ENCODE measurements at regions not wholly inside any gene's neighbourhood (a gene's known extent, or its start where the extent isn't known, plus 50 kb on each side); places are given as distances from the start of the nearest gene placed in this dataset.

GRCh38 chr3:11712646-11713045, 68.9 kb upstream of the VGLL4 start:
- TF ChIP-seq ZNF565 (CRISPR knock-in tag; conservative IDR thresholded peaks at IDR 0.05; ENCODE audit: low read depth), result no peak
- TF ChIP-seq RARB (CRISPR knock-in tag; IDR thresholded peaks at IDR 0.05), result no peak
- TF ChIP-seq TCF4 (CRISPR knock-in tag; IDR thresholded peaks at IDR 0.05; ENCODE audit: borderline replicate concordance), result no peak
- TF ChIP-seq ZC3H10 (CRISPR knock-in tag; IDR thresholded peaks at IDR 0.05), result no peak
- TF ChIP-seq CSDC2 (CRISPR knock-in tag; IDR thresholded peaks at IDR 0.05), result no peak
- TF ChIP-seq BACH2 (CRISPR knock-in tag; IDR thresholded peaks at IDR 0.05; ENCODE audit: borderline replicate concordance), result no peak
- TF ChIP-seq SNAI2 (CRISPR knock-in tag; IDR thresholded peaks at IDR 0.05), result no peak
- TF ChIP-seq ZNF70 (CRISPR knock-in tag; IDR thresholded peaks at IDR 0.05), result no peak
- TF ChIP-seq, protein P1, sequence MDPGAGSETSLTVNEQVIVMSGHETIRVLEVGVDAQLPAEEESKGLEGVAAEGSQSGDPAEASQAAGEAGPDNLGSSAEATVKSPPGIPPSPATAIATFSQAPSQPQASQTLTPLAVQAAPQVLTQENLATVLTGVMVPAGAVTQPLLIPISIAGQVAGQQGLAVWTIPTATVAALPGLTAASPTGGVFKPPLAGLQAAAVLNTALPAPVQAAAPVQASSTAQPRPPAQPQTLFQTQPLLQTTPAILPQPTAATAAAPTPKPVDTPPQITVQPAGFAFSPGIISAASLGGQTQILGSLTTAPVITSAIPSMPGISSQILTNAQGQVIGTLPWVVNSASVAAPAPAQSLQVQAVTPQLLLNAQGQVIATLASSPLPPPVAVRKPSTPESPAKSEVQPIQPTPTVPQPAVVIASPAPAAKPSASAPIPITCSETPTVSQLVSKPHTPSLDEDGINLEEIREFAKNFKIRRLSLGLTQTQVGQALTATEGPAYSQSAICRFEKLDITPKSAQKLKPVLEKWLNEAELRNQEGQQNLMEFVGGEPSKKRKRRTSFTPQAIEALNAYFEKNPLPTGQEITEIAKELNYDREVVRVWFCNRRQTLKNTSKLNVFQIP (CRISPR knock-in tag; IDR thresholded peaks at IDR 0.05; ENCODE audit: borderline replicate concordance, low read depth), result no peak
- TF ChIP-seq ISL1 (CRISPR knock-in tag; IDR thresholded peaks at IDR 0.05), result no peak
- TF ChIP-seq, protein P2, sequence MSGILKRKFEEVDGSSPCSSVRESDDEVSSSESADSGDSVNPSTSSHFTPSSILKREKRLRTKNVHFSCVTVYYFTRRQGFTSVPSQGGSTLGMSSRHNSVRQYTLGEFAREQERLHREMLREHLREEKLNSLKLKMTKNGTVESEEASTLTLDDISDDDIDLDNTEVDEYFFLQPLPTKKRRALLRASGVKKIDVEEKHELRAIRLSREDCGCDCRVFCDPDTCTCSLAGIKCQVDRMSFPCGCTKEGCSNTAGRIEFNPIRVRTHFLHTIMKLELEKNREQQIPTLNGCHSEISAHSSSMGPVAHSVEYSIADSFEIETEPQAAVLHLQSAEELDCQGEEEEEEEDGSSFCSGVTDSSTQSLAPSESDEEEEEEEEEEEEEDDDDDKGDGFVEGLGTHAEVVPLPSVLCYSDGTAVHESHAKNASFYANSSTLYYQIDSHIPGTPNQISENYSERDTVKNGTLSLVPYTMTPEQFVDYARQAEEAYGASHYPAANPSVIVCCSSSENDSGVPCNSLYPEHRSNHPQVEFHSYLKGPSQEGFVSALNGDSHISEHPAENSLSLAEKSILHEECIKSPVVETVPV (CRISPR knock-in tag; IDR thresholded peaks at IDR 0.05), result no peak
- TF ChIP-seq GLIS3 (CRISPR knock-in tag; IDR thresholded peaks at IDR 0.05), result no peak
- TF ChIP-seq ZFP3 (CRISPR knock-in tag; IDR thresholded peaks at IDR 0.05), result no peak
- TF ChIP-seq ZFP30 (CRISPR knock-in tag; IDR thresholded peaks at IDR 0.05), result no peak
- TF ChIP-seq ARNTL (CRISPR knock-in tag; IDR thresholded peaks at IDR 0.05; ENCODE audit: borderline replicate concordance, low read depth), result no peak
- no peak for ATAC-seq

- ATAC-seq, result no peak
- TF ChIP-seq PPARA (CRISPR knock-in tag; IDR thresholded peaks at IDR 0.05; ENCODE audit: borderline replicate concordance), result no peak
- TF ChIP-seq ZNF70 (CRISPR knock-in tag; IDR thresholded peaks at IDR 0.05), result no peak
- TF ChIP-seq TOX (CRISPR knock-in tag; IDR thresholded peaks at IDR 0.05; ENCODE audit: borderline replicate concordance), result no peak
- TF ChIP-seq TCF4 (CRISPR knock-in tag; IDR thresholded peaks at IDR 0.05; ENCODE audit: borderline replicate concordance), result no peak
- no peak for TF ChIP-seq ZNF565 (CRISPR knock-in tag; conservative IDR thresholded peaks at IDR 0.05; ENCODE audit: low read depth)
- no peak for TF ChIP-seq ZNF8 (CRISPR knock-in tag; IDR thresholded peaks at IDR 0.05)
- no peak for TF ChIP-seq CREB5 (CRISPR knock-in tag; IDR thresholded peaks at IDR 0.05; ENCODE audit: low read depth)
- no peak for TF ChIP-seq RARB (CRISPR knock-in tag; IDR thresholded peaks at IDR 0.05)
- TF ChIP-seq ZFP3 (CRISPR knock-in tag; IDR thresholded peaks at IDR 0.05), result no peak
- TF ChIP-seq CSDC2 (CRISPR knock-in tag; IDR thresholded peaks at IDR 0.05), result no peak
- TF ChIP-seq OSR1 (CRISPR knock-in tag; IDR thresholded peaks at IDR 0.05), result no peak
- no peak for TF ChIP-seq ESRRG (CRISPR knock-in tag; IDR thresholded peaks at IDR 0.05)
- no peak for TF ChIP-seq PATZ1 (CRISPR knock-in tag; IDR thresholded peaks at IDR 0.05; ENCODE audit: borderline replicate concordance)
- TF ChIP-seq GLIS3 (CRISPR knock-in tag; IDR thresholded peaks at IDR 0.05), result no peak
- TF ChIP-seq, protein P3, sequence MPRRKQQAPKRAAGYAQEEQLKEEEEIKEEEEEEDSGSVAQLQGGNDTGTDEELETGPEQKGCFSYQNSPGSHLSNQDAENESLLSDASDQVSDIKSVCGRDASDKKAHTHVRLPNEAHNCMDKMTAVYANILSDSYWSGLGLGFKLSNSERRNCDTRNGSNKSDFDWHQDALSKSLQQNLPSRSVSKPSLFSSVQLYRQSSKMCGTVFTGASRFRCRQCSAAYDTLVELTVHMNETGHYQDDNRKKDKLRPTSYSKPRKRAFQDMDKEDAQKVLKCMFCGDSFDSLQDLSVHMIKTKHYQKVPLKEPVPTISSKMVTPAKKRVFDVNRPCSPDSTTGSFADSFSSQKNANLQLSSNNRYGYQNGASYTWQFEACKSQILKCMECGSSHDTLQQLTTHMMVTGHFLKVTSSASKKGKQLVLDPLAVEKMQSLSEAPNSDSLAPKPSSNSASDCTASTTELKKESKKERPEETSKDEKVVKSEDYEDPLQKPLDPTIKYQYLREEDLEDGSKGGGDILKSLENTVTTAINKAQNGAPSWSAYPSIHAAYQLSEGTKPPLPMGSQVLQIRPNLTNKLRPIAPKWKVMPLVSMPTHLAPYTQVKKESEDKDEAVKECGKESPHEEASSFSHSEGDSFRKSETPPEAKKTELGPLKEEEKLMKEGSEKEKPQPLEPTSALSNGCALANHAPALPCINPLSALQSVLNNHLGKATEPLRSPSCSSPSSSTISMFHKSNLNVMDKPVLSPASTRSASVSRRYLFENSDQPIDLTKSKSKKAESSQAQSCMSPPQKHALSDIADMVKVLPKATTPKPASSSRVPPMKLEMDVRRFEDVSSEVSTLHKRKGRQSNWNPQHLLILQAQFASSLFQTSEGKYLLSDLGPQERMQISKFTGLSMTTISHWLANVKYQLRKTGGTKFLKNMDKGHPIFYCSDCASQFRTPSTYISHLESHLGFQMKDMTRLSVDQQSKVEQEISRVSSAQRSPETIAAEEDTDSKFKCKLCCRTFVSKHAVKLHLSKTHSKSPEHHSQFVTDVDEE (CRISPR knock-in tag; IDR thresholded peaks at IDR 0.05), result no peak
- TF ChIP-seq ZC3H10 (CRISPR knock-in tag; IDR thresholded peaks at IDR 0.05), result no peak
- TF ChIP-seq, protein P1 (CRISPR knock-in tag; IDR thresholded peaks at IDR 0.05; ENCODE audit: borderline replicate concordance, low read depth), result no peak
- no peak for TF ChIP-seq SNAI2 (CRISPR knock-in tag; IDR thresholded peaks at IDR 0.05)
- no peak for TF ChIP-seq ARNTL (CRISPR knock-in tag; IDR thresholded peaks at IDR 0.05; ENCODE audit: borderline replicate concordance, low read depth)
- no peak for TF ChIP-seq ISL1 (CRISPR knock-in tag; IDR thresholded peaks at IDR 0.05)
Observed at GRCh38 chr3:11711876-11712275, 68.2 kb upstream of the VGLL4 start.
